CD4-positive, alpha-beta T cell treated with Interleukin-6 at 100 ng/mL for 8 hours (primary cell): ENCODE measurements at regions not wholly inside any gene's neighbourhood (a gene's known extent, or its start where the extent isn't known, plus 50 kb on each side); places are given as distances from the start of the nearest gene placed in this dataset.

Source experiments
- DNase-seq: peaks from one replicate; pipeline ENCODE4 v3.0.0-alpha.2; 2020; ENCODE audit warnings: mixed read lengths, low spot score

DNA sequence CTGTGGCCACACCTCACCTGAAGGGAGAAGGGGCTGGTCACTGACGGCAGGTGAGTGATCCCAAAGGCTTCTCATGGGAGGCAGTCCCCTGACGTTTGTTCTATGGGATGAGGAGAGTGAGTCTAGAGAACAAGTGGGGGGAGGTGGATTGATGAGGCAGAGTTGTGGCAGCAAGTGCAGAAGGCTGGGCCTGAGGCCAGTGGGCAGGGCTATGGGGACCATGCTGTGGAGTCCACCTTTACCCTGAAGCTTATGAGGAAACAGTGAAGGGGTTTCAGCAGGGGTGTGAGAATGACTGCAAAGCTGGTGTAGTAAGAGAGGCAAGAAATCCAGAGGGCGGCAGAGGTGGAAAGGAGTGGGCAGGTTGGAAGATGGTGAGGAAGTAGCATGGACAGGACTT lies 96.9 kb upstream of the PFN2 start:
- DNase-seq: no peak

DNA sequence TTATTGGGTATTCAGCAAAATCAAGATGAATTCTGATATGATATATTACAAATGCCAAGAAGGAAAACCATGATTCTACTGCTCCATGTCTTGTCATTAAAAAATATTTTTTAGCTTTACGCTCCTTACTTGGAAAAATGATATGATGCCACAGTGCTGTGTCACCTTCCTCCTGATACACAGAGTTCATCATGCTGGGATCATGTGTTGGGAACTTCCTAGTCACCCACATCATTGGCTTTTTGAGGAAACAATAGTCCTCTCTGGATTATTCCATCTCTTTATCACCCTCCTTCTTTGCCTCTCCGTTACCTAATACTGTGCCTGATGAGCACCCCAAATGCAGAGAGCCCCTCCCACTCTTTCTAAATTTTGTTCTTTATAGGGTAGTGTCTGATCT lies 94.3 kb upstream of the PFN2 start:
- DNase-seq: no peak

DNA sequence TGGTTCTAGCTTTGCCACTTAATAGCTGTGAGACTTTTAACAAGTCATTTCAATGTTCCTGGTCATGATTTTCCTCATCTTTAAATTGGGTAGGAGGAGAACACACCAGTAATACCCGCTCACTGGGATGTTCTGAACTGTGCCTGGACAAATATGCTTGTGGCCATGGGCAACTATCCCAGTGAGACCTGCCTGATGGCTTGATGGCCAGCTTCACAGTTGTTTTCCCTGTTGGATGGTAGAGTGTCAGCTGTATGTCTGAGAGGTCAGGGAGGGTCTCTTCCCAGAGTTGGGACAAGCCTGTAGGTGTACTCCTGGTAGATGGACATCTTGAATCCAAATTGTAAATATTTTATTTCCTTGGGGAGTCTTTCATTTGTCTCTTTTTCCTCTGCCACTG lies 92.5 kb upstream of the PFN2 start:
- no peak for DNase-seq

DNA sequence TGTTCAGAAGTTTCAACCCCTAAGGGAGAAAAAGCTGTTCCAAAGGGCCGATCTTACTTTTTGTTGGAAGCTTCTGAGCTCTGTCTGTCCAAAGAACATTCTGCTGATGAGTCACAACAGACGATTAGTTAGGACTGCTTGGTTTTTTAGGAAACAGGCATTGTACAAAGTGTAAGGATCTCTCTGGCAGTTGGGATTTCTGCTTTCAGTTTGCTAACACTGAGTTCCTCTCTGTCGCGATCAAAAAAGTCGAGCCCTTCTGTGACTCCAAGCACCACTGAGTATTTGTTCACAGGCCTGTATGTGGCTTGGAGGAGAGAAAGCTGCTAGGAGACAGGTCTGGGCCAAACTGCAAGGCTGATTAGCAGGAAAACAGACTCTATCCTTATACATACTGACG lies 91.8 kb upstream of the PFN2 start:
- DNase-seq: no peak

DNA sequence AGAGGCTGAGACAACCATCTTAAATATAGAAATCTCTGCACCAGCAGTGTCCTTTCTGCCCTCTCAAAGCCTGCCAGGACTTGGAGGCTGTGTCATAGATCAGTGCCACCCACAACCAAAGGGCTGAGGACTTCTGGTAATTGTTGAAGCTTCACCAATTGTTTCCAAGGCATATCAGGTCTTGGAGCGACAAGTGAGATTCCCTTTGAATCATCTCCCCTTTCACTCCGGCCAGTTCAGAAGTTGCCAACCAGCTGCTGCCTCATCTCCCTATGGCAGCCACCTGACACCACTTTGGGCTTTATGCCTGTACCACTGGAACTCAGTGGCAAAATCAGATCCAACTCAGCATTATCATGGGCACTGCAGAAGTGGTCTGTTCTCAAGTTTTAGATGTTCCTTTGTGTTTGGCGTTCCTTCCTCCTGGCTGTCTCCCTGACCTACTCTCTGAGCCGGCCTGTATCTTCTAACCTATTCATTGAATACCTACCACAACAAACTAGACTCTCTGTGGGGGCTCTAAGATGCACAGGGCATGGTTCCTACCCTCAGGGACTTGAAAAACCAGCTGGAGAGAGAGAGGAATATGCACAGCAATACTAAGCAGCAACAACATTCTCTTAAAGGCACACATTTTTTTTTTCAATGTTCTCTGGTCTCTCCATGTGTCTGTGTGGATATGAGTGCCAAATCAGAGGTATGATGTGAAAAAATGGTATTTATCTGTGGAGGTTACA lies 90.8 kb upstream of the PFN2 start:
- DNase-seq: no peak

DNA sequence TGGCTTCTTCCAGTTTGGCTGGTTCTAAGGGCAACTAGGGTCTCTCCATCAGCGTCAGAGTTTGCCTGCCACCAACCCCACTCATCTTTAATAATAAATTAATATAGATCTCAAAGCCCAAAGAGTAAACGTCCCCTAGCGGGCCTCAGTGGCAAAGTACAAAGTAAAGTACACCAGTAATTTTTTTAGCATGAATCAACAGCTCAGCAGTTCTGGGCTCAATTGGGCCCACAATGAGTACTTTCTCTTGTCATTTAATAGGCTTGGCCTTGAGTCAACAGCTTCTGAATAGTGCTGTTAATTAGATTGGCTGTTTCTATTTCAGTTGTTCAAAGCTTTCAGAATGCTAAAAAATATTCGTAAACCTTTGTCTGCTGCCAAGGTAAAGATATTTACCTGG lies 89.0 kb upstream of the PFN2 start:
- DNase-seq: no peak

DNA sequence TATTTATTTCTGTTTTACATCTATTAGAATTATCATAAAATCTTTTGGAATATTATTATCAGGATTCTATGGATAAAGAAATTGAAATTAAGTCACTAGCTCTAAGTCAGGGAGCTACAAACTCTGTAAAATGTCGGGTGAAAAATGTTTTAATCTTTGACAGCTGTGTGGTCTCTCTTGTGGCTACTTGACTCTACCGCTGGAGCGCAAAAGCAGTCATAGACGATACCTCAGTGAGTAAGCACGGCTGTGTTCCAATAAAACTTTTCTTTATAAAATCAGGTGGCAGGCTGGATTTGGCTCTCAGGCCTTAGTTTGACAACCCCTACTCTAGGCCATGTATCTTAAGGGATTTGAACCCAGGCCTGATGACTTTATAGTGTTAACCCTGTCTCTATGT lies 88.5 kb upstream of the PFN2 start:
- DNase-seq: no peak

DNA sequence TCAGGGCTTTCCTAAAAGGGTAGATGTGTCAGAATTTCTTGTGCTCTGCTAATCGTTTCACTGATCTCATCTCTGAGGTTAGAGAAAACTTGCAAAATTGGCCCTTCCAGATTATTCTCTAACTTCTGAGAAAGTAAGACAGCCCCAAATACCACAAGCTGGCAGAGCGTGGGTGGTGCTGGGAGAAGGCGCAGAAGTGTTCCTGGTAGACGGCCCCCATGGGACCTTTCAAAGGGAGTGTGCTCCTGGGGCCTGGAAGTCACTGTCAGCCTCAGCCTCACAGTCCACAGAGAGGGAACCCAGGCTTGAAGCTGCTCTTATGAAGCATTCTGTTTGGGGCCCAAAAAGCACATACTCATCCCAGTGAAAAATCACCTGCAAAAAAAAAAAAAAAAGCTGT lies 86.5 kb upstream of the PFN2 start:
- DNase-seq: no peak

DNA sequence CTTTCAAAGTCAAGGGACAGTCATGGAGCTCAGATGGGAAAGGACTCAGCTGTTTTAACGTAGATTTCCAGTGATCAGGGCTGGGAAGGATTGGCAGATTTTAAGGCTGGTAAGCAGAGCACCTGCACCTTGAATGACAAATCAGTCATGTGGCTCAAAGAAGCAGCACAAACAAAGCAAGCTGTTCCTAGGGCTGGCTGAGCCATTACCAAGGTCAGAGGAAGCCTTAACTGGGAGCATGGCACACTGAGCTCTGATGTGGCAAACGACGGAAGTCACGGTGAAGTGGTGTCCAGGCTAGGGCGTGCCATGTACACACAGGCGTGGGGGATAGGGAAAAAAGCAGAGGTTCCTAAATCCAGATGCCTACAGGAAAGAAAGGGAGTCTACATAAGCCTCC lies 84.6 kb upstream of the PFN2 start:
- DNase-seq: no peak

DNA sequence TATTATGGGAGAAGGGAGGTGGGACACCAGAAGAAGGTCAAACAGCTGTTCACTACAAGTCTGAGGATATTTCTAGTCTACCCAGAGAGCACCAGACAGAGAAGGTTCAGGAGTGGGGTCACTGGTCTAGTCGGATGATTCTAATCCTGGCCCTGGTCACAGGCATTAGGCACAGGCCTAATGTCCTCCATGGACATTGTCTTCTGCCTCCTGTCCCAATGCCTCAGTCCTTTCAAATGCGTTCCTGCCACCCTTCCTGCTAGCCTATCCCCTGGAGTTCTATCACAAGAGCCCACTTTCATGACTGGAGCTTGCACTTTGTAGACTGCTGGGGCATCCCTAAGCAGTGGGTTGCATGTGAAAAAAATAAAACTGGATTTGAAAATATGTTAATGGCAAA lies 83.9 kb upstream of the PFN2 start:
- DNase-seq: no peak

DNA sequence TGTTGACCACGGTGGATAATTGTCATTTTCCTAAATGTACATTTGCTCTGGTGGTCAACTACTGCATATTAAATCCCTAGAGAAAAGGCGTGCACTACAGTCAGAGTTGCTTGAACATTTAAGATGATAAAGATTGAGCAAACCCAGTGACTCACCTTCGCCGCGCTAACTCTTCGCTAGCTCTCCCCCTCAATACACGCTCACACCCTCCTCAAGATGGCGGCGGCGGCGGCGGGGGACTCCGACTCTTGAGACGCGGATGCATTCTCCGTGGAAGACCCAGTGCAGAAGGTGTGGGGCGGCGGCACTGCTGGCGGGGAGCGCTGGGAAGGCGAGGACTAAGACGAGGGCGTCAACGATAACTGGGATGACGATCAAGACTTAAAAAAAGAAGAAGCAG lies 79.8 kb upstream of the PFN2 start:
- no peak for DNase-seq

DNA sequence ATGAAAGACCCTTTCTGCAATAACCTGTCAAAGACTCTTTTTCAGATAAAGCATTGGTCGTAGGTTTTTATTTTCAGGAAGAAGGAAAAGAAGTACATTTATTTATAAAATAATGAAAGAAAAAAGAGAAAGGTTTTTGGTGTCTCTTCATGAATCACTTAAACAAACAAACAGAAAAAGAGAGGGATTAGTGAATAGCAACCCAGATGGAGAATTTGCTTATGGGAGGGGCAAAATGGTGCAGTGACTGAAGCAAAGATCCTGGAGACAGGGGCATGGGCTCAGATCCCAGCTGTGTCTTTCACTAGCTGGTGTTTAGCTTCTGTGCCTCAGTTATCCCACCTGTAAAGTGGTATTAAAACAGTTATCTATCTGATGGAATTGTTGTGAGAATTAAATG lies 78.6 kb upstream of the PFN2 start:
- DNase-seq: no peak

DNA sequence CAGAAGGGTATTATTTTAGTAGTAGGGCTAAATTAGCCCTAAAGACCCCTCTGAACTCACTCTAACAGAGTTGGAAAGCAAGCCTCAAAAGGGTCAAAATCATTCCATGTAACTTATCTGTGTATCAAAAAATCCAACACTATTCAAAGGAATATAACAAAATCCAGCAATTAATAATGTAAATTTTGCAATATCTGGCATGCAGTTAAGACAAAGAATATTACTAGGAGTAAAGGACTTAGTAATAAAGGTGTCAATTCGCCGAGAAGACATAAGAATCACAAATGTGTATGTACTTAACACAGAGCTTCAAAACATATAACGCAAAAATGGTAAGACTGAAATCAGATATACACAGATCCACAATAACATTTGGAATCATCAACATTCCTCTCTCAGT lies 71.2 kb upstream of the PFN2 start:
- no peak for DNase-seq

DNA sequence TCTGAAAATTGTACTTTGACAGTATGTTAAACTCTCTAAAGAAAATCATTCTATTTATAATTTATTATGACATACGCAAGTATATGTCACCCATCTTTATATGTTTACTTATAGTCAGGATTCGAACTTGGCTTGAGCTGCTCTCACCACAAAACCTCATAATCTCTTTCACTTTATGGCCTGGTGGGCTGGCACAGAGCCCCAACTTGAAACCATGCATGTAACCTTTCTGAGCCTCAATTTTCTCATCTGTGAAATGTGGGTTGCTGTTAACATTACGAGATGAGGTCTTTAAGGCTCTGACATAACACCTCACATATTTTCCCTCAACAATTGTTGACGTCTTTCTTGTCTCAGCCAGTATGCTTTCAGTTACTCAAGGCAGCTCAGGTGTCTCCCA lies 69.4 kb upstream of the PFN2 start:
- DNase-seq: no peak

DNA sequence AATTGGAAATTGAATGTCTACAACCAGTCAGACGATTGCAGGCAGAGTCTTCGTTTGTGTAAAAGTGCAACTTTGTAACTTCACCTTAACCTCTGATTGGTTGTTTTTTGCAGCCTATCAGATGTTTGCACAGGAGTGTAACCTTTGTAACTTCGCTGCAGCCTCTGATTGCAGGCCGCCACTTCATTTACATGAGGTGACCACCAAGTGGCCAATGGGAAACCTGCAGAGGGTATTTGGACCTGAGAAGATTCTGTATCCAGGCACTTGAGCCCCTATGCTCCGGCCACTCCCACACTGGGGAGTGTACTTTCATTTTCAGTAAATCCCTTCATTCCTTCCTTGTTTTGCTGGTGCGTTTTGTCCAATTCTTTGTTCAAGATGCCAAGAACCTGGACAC lies 68.1 kb upstream of the PFN2 start:
- DNase-seq: no peak

DNA sequence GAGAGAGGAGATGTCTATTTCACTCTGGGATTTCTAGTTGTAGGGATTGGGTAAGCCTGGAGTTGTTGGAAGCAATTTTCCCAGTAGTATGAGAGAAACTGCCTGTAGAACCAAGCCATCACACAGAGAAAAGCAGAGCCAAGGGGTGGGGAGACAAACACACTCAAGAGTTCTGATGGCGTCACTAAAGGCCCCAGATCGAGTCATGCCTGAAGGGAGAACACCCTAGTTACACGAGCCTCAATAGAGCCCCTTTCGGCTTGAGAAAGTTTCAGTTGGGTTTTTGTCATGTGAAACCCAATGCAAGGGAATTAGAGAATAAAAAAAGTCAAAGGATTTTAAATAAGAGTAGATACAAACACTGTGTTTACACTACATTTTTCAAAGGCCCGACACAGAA lies 66.1 kb upstream of the PFN2 start:
- no peak for DNase-seq

DNA sequence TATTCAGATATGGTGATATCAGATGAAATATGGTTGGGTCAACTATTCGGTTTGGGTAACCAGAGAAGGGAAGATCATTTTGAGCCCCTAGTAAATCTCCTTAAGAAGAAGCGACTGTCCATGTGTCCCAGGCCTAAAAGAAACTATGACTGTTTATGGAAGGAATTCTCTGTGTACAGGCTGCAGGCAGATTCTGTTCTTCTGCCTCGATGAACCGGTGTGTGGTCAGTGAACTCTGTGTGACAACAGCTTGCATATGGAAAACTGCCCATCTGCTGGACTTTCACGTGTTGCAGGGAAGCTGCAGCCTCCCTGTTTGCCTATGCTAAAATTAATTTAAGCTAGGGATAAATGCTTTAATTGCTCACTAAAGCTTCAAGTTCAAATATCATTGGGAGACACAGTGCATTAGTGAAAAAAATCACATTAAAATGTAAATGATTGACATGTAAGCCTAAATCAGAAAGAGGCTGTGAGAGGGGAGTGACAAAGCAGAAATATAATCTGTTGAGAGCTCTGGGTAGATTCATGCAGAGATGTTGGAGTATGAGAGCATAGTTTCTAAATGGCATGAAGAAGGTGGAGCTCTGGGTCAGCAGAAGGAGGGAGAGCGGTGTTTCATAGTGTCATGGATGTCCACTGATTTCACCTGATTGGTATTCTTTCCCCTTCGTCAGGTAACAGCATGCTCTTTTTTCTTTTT lies 65.4 kb upstream of the PFN2 start:
- no peak for DNase-seq

DNA sequence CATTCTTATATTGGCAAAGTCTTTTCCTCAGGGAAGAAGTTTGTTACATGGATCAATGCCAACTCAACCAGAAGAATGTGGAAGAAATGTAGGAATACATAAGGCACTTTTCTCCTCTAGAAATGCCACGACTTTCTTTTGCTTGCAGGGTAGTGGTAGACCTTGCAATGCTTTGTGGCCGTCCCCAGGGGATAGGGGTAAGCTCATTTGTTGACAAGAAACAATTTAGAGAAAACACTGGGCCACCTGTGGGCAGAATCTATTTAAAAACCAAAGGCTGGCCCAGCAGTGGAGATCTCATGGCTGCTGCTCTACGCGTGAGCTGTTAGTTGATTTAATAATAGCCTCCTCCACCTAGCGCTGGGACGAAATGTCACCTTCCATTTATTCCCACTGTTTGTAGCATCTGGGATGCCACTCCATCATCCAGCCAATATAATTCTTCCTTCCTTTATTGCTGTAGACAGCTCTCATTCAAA lies 64.6 kb upstream of the PFN2 start:
- DNase-seq: no peak

DNA sequence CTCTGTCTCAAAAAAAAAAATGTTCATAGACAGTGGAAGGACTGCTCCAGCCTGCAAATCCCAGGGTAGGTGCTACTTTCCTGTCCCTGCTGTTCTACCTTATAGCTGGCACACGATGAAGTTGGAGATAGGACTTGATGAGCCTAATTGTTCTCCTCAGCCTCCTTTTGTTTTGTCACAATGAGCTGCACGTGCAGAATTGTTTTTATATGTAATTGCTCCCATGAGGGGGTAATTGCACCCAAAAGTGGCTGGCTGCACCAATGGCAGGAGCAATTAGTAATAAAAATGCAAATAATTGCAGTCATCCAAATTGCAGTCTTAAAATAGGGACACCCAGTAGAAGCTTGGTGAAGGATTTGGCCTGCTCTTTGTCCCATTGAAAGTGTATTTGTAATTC lies 63.0 kb upstream of the PFN2 start:
- DNase-seq: no peak

DNA sequence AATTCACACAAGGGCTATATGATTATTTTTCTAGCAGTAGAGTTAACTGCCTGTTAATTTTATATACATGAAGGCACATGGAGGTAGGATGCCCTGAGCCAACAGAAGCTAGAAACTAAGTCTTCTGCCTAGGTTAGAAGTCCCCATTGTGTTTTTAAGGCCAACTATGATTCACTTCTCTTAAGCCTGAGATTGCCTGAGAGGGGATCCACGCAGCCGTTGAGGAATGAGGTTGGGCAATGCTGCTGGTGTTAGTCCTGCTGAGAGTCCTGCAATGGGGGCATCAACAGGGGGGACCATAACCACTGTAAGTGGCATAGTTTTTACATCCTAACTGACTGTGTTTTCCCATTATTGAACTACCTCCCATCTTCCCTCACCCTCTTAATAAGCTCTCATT lies 60.1 kb upstream of the PFN2 start:
- DNase-seq: no peak

DNA sequence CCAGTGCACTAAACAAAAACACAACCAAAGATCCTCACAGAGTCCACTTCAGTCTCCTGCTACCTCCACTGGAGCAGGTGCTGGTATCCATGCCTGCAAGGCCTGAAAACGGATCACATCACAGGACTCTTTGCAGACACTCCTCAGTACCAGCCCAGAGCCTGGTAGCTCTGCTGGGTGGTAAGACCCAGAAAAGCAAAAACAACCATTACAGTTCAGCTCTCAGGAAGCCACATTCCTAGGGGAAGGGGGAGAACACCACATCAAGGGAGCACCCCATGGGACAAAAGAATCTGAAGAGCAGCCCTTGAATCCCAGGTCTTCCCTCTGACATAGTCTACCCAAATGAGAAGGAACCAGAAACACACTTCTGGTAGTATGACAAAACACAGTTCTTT lies 52.5 kb upstream of the PFN2 start:
- no peak for DNase-seq

DNA sequence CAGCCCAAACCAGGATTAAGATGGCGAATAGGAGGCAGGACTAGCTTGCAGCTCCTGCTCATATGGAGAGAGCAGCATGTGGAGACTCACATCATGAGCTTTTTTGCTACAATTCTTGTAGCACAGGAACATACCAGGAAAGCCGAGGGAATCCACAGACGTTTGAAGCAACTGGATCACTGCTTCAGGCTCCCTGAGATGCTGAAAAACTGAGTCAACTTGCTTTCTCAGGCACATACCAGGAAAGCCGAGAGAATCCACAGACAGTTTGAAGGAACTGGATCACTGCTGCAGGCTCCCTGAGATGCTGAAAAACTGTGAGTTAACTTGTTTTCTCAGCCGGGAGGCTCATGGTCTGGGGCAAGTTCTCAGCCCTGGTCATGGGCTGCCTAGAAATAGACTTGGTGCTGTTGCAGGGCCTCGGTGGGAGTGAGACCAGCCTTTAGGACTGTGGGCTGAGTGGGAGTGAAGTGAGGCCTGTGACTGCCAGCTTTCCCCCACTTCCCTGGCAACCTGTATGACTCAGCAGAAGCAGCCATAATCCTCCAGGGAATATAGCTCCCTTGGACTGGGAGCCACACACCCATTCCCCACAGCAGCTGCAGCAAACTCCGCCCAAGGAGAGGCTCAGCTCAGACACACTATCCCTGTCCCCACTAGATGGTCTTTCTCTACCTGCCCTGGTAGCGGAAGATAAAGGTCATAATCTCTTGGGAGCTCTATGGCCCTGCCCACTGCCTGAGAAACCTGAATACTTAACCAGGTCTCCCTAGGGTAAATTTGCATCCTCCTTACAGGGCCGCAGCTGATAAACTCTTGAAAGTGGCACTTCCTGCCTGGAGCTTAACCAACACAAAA lies 51.9 kb upstream of the PFN2 start:
- DNase-seq: no peak

DNA sequence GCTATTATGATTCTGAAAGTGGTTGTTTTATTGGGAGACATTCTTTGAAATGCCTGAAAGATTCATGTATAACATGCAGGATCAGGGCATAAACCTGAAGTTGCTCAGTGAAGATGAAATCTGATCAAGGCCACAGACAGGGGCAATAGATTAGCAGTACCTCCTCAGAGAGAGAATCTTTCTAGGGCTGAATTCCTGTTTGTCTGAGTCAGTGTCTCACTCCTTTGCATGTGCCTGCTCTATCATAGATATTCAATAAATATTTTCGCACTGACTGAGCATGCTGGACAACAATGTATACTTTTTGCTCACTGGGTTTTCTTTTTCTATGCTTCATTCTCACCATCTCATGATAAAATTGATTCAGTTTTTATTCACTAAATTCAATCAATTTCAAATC lies 49.8 kb upstream of the PFN2 start:
- no peak for DNase-seq
